Skeletal muscle cell (primary cell): ENCODE measurements at regions not wholly inside any gene's neighbourhood (a gene's known extent, or its start where the extent isn't known, plus 50 kb on each side); places are given as distances from the start of the nearest gene placed in this dataset.
"Not testable (repeated sequence)": the region's sequence is repeated elsewhere in the genome, so short reads cannot be mapped to it uniquely, and the experiment has no call there.

ENCODE experiments used
- DNase-seq: peaks from one replicate; pipeline ENCODE4 v3.0.0-alpha.2; 2010; ENCODE audit warnings: low read depth
- H3K4me3 ChIP-seq: 2 replicates; pipeline ENCODE4 v1.5.1; 2011; ENCODE audit warnings: low read depth, mild to moderate bottlenecking, control low read depth, low read length, moderate library complexity

GRCh38 chr4:128697323-128697722 is 112.2 kb upstream of the JADE1 start:
- H3K4me3 ChIP-seq = no peak overlapping the region
- DNase-seq = no peak

DNA sequence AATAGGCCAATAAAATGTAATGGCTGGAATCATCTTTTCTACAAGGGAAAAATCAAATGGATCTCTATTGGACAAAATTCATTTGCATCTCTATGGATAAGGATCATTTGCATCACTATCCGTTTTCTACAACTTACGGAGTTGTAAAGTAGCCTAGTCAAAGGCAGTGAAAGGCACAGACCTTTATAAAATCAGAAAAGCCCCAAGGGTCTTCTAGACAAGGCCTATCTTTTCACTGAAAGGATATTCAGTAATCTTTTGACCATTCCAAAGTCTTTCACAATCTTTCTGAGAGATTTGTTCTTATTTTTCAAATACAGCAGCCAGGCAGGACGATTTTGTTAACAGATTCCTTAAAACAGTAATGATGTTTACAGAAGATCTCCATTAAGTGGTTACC is 119.5 kb upstream of the JADE1 start:
- no peak for DNase-seq

GRCh38 chr4:128688846-128689437 is 120.6 kb upstream of the JADE1 start:
- DNase-seq = no peak
- no peak overlapping the region for H3K4me3 ChIP-seq

More for the DNA sequence above, 119.5 kb upstream of the JADE1 start:
- no peak overlapping the region for H3K4me3 ChIP-seq

DNA sequence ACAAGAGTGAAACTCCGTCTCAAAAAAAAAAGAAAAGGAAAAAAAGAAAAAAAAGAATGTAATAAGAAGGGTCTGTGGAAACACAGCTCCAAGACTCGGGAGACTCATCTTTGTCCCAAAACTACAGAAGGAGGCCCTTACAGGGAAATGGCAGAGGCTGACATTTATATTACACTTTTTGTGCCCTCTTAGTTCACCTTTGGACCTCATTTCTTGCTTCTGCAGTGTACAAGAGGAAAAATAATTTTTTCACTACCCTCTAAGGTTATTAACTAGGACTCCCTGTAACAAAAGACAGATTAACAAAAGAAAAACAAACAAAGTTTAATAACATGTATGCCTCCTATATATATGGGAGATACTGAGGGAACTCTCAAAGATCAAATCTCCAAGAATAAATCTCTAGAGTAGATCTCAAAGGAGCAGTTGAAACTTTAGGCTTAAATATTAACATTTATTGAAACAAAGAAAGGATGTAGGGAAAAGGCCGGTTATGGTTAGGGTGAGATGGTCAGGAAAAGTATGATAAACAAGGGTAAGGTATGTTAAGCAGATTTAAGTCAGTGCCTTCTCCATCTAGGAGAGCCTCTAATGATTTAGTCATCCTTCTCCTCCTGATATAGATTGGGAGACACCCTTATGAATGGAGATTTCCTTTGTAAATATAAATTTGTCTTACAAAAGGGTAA is 121.3 kb upstream of the JADE1 start:
- DNase-seq = no peak
- H3K4me3 ChIP-seq = no peak overlapping the region

DNA sequence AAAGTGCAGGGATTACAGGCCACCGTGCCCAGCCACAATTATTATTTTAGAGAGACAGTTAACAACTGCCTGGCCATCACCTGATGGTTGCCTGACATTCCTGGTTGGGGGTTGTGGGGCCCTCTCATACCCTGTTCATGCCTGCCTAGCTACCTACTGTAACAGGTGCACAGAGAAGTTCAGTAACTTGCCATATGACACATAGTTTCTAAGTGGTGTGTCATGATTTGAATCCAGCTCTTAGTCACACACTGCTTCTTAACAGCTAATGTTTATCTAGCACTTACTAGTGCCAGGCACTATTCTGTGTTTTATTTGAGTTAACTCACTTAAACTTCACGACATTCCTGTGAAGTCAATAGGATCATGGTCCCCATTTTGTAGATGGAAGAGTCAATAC is 122.7 kb upstream of the JADE1 start:
- no peak overlapping the region for H3K4me3 ChIP-seq
- DNase-seq = no peak

DNA sequence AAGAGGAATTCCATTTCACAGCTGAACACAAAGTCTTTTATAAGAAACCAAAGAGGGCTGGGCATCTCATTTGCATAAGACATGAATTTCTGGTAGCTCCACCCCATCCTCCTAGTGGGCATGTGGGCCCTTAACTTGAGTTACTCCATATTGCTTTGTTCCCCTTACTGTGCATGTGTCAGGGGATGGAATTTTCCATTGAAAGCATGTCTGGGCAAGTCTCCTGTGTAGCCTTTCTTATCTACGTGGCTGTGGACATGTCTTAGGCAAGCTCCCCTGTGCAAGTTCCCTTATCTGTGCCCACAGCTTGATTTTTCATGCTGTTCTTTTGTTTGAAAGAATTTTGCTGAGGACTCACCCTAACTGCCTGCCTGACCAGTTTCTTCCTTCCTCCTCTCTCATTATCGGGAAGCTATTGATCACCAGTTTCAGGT is 123.5 kb upstream of the JADE1 start:
- no peak for DNase-seq
- no peak overlapping the region for H3K4me3 ChIP-seq

- DNase-seq = no peak
- no peak overlapping the region for H3K4me3 ChIP-seq
Measured at GRCh38 chr4:128684016-128684415, 125.5 kb upstream of the JADE1 start.

GRCh38 chr4:128682942-128683666 is 126.4 kb upstream of the JADE1 start:
- H3K4me3 ChIP-seq = no peak overlapping the region
- DNase-seq = no peak

DNA sequence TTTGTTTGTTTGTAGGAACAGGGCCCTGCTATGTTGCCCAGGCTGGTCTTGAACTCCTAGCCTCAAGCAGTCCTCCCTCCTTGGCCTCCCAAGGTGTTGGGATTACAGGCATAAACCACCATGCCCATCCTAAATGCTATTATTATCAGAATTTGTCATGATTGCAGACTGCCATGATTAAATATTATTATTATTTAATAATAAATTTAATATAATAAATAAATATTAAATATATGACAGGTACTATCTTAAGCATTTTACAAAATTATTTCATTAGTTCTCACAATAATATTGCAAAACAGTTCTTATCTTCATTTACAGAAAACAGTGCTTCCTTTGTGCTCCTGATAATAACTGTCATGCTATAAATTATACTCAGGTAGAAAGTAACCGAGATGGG is 133.4 kb upstream of the JADE1 start:
- no peak for DNase-seq
- H3K4me3 ChIP-seq = no peak overlapping the region

- no peak for DNase-seq
- no peak overlapping the region for H3K4me3 ChIP-seq
Measured at GRCh38 chr4:128675083-128675482, 134.4 kb upstream of the JADE1 start.

DNA sequence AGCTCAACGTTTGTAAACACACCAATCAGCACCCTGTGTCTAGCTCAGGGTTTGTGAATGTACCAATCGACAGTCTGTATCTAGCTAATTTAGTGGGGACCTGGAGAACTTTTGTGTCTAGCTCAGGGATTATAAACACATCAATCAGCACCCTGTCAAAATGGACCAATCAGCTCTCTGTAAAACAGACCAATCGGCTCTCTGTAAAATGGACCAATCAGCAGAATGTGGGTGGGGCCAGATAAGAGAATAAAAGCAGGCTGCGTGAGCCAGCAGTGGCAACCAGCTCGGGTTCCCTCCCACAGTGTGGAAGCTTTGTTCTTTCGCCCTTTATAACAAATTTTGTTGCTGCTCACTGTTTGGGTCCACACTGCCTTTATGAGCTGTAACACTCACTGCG is 136.3 kb upstream of the JADE1 start:
- not testable (repeated sequence) for DNase-seq

DNA sequence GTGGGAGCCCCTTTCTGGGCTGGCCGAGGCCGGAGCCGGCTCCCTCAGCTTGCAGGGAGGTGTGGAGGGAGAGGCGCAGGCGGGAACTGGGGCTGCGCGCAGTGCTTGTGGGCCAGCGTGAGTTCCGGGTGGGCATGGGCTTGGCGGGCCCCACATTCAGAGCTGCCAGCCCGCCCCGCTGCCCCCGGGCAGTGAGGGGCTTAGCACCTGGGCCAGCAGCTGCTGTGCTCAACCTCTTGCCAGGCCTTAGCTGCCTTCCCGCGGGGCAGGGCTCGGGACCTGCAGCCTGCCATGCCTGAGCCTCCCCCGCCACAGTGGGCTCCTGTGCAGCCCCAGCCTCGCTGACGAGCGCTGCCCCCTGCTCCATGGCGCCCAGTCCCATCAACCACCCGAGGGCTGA is 136.9 kb upstream of the JADE1 start:
- not testable (repeated sequence) for DNase-seq, H3K4me3 ChIP-seq

More for the DNA sequence above, 136.3 kb upstream of the JADE1 start:
- not testable (repeated sequence) for H3K4me3 ChIP-seq

DNA sequence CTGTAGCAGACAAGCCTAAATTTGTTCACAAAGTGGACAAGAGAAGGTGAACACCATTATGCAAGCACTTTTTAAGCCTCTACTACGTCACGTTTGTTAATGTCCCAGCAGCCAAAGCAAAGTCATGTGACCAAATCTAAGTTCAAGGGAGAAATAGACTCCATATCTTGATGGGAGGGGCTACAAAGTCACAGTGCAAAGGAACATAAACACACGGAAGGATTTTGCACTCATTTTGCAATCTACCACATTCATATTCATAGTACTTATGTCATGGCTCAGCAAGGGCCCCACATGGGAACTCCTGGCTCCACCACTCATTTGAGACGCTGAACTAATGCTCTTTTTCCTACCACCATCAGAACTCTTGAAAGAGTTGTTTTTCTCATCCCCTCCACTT is 139.0 kb upstream of the JADE1 start:
- no peak for DNase-seq
- no peak overlapping the region for H3K4me3 ChIP-seq

- DNase-seq = no peak
- H3K4me3 ChIP-seq = no peak overlapping the region
Measured at GRCh38 chr4:128668566-128668965, 140.9 kb upstream of the JADE1 start.

GRCh38 chr4:128665514-128665913 is 144.0 kb upstream of the JADE1 start:
- no peak for DNase-seq
- H3K4me3 ChIP-seq = no peak overlapping the region

DNA sequence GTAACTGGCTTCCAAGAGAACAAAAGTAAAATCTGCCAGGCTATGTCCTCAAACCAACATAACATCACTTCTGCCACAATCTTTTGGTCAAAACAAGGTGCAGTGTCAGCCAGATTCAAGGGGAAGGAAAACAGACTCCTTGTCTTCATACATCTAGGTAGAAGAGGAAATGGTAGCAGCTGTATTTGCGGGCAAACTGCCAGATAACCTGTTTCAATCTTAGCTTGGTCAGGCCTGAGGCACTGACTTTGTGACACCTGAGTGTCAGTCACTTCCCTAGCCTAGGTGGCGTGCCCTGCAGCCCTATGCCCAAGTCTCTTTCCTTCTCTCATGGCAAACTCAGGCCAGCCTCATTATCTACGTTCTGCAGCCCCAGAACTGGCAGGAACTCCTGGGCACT is 146.2 kb upstream of the JADE1 start:
- DNase-seq = no peak
- H3K4me3 ChIP-seq = no peak overlapping the region

DNA sequence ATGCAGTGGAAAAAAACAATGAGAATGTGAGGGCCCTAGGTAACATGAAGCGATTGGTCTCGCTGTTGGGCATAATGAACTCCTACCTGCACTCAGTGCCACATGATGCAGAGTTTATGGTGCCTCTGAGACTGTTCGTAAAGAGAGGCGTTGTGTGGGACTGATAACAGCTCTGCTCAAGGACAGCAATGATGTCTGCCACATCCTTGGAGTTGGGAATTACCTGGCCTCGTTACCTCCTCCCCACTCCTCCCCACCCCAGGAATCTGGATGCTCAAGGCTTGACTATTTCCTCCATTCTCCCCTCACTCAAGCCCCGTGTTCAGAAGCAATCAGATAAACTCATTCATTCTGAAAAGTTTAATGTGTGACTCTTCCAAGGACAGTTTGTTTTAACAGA is 148.0 kb upstream of the JADE1 start:
- DNase-seq = no peak
- no peak overlapping the region for H3K4me3 ChIP-seq

DNA sequence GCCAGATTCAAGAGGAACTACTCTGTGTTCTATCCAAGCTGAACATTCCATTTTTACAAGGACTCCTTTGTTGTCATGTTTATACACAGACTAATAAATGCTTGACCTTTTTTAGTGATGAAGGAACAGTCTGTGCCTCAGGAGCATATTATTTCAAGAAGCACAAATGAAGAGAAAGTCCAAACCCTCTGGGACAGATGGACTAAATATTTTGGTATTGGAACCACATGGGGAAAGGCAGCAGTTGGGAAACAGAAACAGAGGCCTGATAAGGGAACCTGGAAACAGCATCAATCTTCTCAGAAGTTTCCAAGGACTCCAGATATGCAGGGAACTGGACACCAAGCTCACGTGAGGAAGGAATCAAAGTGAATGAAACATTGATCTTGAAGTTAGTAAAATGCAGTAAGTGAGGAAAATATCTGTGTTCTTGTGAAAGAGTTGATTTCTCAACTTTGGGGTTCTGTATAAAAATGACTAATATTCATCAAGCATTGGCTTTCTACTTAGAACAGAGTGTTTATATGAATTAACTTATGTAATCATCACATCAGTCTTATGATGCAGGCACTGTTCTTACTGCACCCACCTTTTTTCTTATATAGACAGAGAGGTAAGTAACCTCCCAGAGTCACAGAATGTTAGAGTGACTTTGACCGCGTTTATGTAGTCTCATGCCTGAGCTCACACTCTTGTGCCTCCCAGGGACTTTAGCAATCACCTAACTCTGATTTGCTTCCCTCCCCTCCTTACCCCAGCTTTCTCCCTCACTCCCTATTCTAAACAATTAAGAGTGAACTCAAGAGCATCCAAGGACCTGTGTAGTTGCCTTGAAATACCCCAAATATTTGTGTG is 148.9 kb upstream of the JADE1 start:
- H3K4me3 ChIP-seq = no peak overlapping the region
- peak; percentile 72 for DNase-seq

DNA sequence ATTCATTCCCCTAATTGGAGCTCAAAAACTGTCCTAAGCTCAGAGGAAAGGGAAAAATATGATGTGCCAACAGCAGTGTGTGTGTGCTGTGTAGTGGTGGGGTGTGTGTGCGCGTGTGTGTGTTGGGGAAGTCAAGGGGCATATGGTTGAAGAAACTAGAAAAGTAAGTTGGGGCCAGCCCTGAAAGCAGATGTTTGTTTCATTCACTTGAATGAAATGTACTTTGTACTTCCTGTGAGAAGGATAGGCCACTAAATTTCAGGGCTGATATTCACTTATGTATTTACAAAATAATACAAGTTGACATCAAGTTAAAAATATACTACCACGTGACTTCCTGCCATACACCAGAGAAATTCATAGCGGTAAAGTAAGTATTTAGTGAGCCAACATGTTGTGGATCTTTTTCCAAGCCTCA is 151.3 kb upstream of the JADE1 start:
- no peak for DNase-seq
- H3K4me3 ChIP-seq = no peak overlapping the region

- no peak overlapping the region for H3K4me3 ChIP-seq
- DNase-seq = no peak
Measured at GRCh38 chr4:128657638-128658037, 151.9 kb upstream of the JADE1 start.
